Stimulated activated effector memory CD8-positive, alpha-beta T cell treated with anti-CD3 and anti-CD28 coated beads, Interleukin-12 subunit alpha, Interleukin-12 subunit beta, amount 100 ng/mL, for 72 hours (primary cell): ENCODE measurements at regions not wholly inside any gene's neighbourhood (a gene's known extent, or its start where the extent isn't known, plus 50 kb on each side); places are given as distances from the start of the nearest gene placed in this dataset.
"Not testable (repeated sequence)": the region's sequence is repeated elsewhere in the genome, so short reads cannot be mapped to it uniquely, and the experiment has no call there.

ENCODE experiments used
- ATAC-seq: fragments of 150-1000 bp; cut with Tn5 transposase; 2 replicates; pipeline ENCODE4 v1.10.0; 2021
- DNase-seq, 2 donors: peaks; one replicate each; pipeline ENCODE4 v3.0.0; 2021 to 2022; ENCODE audit warnings: low spot score in 2 of 2
- H3K27ac Mint-ChIP-seq: one replicate; pipeline ENCODE4 v1.8.0; 2022; ENCODE audit warnings: mild to moderate bottlenecking, mixed read lengths
- H3K36me3 Mint-ChIP-seq: one replicate; pipeline ENCODE4 v1.8.0; 2022; ENCODE audit warnings: mild to moderate bottlenecking, mixed read lengths
- H3K4me1 Mint-ChIP-seq: one replicate; pipeline ENCODE4 v1.8.0; 2022; ENCODE audit warnings: mixed read lengths
- H3K4me3 Mint-ChIP-seq: one replicate; pipeline ENCODE4 v1.8.0; 2022; ENCODE audit warnings: mild to moderate bottlenecking, mixed read lengths
- H3K9me3 Mint-ChIP-seq: one replicate; pipeline ENCODE4 v1.8.0; 2022; ENCODE audit warnings: mixed read lengths

- DNase-seq, ATAC-seq, H3K27ac Mint-ChIP-seq, H3K36me3 Mint-ChIP-seq, H3K4me1 Mint-ChIP-seq, H3K9me3 Mint-ChIP-seq, H3K4me3 Mint-ChIP-seq: not testable (repeated sequence)
These were observed 677.0 kb downstream of the MAFB start for GRCh38 chr20:40012026-40012425.

GRCh38 chr20:40010483-40010882 lies 678.6 kb downstream of the MAFB start:
- no peak for DNase-seq
- Mint-ChIP-seq H3K36me3 (no peaks in the 10 kb centered on the region), H3K9me3 (peaks cover 7% of the 10 kb centered on the region), H3K4me3 (no peak overlapping the region), H3K4me1 (no peaks in the 10 kb centered on the region), H3K27ac (no peak overlapping the region)
- ATAC-seq = no peak

DNA sequence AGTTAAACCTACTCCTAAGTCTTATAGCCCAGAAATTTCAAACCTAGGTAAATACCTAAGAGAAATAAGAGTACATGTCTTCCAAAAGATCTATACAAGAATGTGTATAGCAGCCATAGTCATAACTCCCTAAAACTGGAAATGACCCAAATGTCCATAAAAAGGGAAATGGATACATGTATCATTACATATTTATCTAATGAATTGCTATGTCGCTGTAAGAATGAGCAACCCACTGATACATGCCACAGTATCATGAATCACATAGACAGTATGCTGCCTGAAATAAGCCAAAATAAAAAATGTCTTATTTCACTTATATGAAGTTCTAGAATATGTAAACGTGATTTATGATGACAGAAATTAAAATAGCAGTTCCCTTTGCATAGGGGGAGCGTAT lies 679.5 kb downstream of the MAFB start:
- H3K27ac Mint-ChIP-seq = no peak overlapping the region
- no peaks in the 10 kb centered on the region for H3K36me3 Mint-ChIP-seq
- no peak overlapping the region for H3K4me3 Mint-ChIP-seq
- no peaks in the 10 kb centered on the region for H3K4me1 Mint-ChIP-seq
- peaks cover 7% of the 10 kb centered on the region for H3K9me3 Mint-ChIP-seq
- DNase-seq (no peak), ATAC-seq (no peak)

DNA sequence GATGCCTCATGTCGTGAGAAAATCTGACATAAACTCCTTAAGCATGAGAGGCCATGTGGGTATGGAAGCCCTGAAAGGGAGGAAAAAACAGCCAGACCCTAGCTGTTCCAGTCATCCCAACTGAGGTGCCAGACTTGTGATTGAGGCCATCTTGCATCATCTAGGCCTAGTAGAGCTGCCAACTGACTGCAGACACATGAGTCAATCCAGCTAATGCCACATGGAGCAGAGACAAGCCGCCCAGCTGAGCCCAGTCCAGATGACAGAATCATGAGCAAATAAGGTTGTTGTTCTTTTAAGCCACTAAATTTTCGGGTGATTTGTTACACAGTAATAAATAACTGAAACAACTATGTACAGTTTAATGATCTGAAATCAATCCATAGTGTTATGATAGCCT lies 680.9 kb downstream of the MAFB start:
- Mint-ChIP-seq H3K27ac (no peak overlapping the region), H3K4me1 (no peaks in the 10 kb centered on the region), H3K4me3 (no peak overlapping the region), H3K36me3 (no peaks in the 10 kb centered on the region), H3K9me3 (peaks cover 8% of the 10 kb centered on the region)
- ATAC-seq = no peak
- no peak for DNase-seq

- DNase-seq (no peak), ATAC-seq (no peak)
- Mint-ChIP-seq H3K4me1 (no peaks in the 10 kb centered on the region), H3K27ac (no peak overlapping the region), H3K4me3 (no peak overlapping the region), H3K9me3 (peaks cover 3% of the 10 kb centered on the region), H3K36me3 (no peaks in the 10 kb centered on the region)
These were observed 682.7 kb downstream of the MAFB start for GRCh38 chr20:40006168-40006860.

DNA sequence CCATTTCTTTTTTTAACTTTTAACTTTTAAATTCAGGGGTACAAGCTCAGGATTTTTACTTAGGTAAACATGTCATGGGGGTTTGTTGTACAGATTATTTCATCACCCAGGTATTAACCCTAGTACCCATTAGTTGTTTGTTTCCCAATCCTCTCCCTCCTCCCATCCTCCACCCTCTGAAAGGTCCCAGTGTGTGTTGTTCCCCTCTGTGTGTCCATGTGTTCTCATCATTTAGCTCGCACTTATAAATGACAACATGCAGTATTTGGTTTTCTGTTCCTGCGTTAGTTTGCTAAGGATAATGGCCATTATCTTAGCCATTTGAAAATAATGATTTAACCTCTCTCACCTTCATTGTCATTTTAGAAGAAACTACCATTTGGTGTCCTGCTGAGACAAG lies 684.9 kb downstream of the MAFB start:
- not testable (repeated sequence) for H3K9me3 Mint-ChIP-seq, H3K27ac Mint-ChIP-seq, DNase-seq, H3K4me1 Mint-ChIP-seq, H3K4me3 Mint-ChIP-seq, H3K36me3 Mint-ChIP-seq, ATAC-seq

DNA sequence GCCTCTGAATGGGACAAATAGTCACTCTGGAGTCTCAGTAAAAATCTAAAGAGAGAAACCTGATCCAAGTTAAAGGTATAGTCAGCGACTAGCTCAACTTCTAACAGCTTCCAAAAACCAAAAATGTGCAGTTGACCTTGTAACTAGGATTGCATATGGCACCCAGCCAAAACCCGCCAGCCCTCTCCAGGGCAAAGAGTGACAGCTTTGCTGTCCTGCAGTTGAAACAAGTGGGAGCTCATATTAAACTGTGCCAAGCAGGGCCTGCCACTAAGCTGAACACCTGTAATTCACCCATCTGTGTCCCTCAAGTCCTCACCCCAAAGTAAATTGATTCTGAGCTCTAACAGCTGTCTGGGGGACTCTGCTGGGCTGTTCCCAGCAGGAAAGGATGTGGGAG lies 695.3 kb downstream of the MAFB start:
- Mint-ChIP-seq H3K36me3 (no peaks in the 10 kb centered on the region), H3K9me3 (peaks cover 7% of the 10 kb centered on the region), H3K4me3 (no peak overlapping the region), H3K4me1 (no peaks in the 10 kb centered on the region), H3K27ac (no peak overlapping the region)
- ATAC-seq = no peak
- no peak for DNase-seq

GRCh38 chr20:39990692-39991091 lies 698.3 kb downstream of the MAFB start:
- ATAC-seq = no peak
- peaks cover 4% of the 10 kb centered on the region for H3K9me3 Mint-ChIP-seq
- H3K27ac Mint-ChIP-seq = no peak overlapping the region
- no peak for DNase-seq
- H3K4me3 Mint-ChIP-seq = no peak overlapping the region
- no peaks in the 10 kb centered on the region for H3K36me3 Mint-ChIP-seq
- H3K4me1 Mint-ChIP-seq = no peaks in the 10 kb centered on the region

DNA sequence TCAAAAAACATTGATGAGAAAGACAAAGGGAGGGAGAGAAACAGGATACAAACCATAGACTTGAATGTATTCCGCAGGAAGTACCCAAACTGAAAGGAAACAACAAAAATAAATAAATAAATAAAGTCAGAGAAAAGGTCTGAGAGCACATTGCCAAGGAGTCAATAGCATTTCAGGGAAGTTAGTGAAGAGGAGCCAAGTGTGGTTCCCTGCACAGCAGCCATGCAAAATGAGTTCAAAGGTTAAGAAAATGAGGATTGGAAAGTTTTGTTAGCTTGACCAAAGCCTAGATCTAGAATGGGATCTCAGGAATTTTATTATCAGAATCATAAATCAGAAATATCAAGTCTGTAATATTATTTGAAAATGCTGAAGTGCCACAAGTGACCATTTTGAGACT lies 700.0 kb downstream of the MAFB start:
- DNase-seq (no peak), ATAC-seq (no peak)
- H3K27ac Mint-ChIP-seq = no peak overlapping the region
- H3K9me3 Mint-ChIP-seq = peaks cover 4% of the 10 kb centered on the region
- H3K36me3 Mint-ChIP-seq = no peaks in the 10 kb centered on the region
- H3K4me1 Mint-ChIP-seq = no peaks in the 10 kb centered on the region
- no peak overlapping the region for H3K4me3 Mint-ChIP-seq

GRCh38 chr20:39986173-39986904 lies 702.7 kb downstream of the MAFB start:
- Mint-ChIP-seq H3K4me3 (no peak overlapping the region), H3K9me3 (peaks cover 4% of the 10 kb centered on the region), H3K4me1 (no peaks in the 10 kb centered on the region), H3K36me3 (no peaks in the 10 kb centered on the region), H3K27ac (no peak overlapping the region)
- no peak for DNase-seq
- ATAC-seq = no peak

DNA sequence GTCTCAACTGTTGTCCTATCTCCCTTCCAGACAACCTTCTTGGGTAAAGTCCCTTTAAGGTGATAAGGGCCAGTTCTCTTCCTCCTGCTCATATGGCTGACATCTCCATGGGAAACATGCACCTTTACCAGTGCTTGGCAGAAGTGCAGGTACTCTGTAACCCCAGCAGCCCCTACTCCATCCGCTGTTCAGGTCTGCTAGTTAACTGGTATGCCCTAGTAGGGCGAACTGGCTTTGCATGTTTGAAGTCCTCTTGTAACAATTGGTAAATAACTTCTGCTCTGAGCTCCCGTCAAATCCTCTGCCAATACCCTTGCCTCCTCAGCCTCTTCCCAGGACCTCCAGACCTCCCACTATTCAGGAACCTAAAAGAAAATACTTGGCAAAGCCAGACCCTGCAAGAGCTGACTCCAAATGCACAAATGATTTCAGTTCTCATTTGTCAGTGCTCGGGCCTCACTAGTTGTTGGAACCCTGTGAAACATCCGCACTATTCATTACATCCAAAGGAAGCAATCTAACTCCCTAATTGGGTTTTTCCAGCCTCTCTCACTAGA lies 703.7 kb downstream of the MAFB start:
- no peak for ATAC-seq

GRCh38 chr20:39983655-39984054 lies 705.4 kb downstream of the MAFB start:
- H3K4me3 Mint-ChIP-seq = no peak overlapping the region
- no peaks in the 10 kb centered on the region for H3K4me1 Mint-ChIP-seq
- DNase-seq (no peak), ATAC-seq (no peak)
- H3K9me3 Mint-ChIP-seq = no peaks in the 10 kb centered on the region
- H3K36me3 Mint-ChIP-seq = no peaks in the 10 kb centered on the region
- H3K27ac Mint-ChIP-seq = no peak overlapping the region

More for the DNA sequence above, 703.7 kb downstream of the MAFB start:
- no peaks in the 10 kb centered on the region for H3K36me3 Mint-ChIP-seq
- H3K27ac Mint-ChIP-seq = no peak overlapping the region
- H3K4me1 Mint-ChIP-seq = no peaks in the 10 kb centered on the region
- DNase-seq = no peak
- H3K4me3 Mint-ChIP-seq = no peak overlapping the region
- H3K9me3 Mint-ChIP-seq = peaks cover 4% of the 10 kb centered on the region

GRCh38 chr20:39983183-39983582 lies 705.9 kb downstream of the MAFB start:
- no peaks in the 10 kb centered on the region for H3K9me3 Mint-ChIP-seq
- DNase-seq (no peak), ATAC-seq (no peak)
- H3K36me3 Mint-ChIP-seq = no peaks in the 10 kb centered on the region
- H3K4me3 Mint-ChIP-seq = no peak overlapping the region
- no peak overlapping the region for H3K27ac Mint-ChIP-seq
- no peaks in the 10 kb centered on the region for H3K4me1 Mint-ChIP-seq

DNA sequence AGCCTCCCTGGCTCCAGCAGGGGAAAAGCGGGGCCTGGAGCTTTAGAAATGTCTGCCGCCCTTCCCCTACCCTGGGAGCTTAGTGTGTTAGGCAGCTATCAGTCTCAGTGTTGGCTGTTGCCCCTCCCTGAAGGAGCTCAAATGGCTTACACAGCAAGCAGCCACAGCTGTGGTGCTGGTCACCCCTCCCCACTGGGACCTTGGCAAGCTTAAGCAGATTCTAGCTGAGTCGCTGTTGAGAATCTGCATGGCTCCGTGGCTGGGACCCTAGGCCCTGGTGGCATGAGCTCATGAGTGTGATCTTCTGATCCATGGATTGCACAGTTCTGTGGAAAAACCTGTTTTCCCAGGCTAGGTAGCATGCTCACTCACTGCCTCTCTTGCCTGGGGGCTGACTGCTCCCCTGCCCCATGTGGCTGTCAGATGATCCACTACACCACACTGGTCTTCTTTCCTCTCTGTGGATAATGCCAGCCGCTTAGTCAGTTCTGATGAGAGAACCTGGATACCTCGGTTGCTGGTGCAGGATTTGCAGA lies 714.0 kb downstream of the MAFB start:
- Mint-ChIP-seq H3K9me3 (peaks cover 15% of the 10 kb centered on the region), H3K36me3 (no peaks in the 10 kb centered on the region)
- no peak for DNase-seq

DNA sequence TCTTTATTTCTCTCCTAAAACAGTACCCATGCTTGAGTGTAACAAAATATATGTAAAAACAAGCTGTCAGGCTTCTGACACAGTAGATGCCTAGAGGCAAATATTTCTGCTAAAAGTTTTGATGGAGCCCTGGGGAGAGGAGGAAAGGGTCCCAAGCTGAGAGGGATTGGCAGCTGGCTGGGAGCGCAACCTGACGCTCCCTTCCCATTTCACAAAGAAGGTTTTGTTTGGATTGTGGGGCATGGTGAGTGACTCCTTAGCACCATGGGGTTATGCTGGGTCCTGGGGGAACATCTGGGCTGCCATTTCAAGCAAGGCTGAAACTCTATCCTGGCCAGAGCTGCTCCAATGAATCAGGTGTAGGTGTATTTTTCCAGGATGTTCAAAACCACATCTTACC lies 720.5 kb downstream of the MAFB start:
- DNase-seq (no peak), ATAC-seq (no peak)
- Mint-ChIP-seq H3K9me3 (peaks cover 15% of the 10 kb centered on the region), H3K4me3 (no peak overlapping the region), H3K36me3 (no peaks in the 10 kb centered on the region), H3K4me1 (no peaks in the 10 kb centered on the region), H3K27ac (no peak overlapping the region)

More for the DNA sequence above, 714.0 kb downstream of the MAFB start:
- Mint-ChIP-seq H3K27ac (no peak overlapping the region), H3K4me1 (no peaks in the 10 kb centered on the region), H3K4me3 (no peak overlapping the region)
- ATAC-seq = no peak

- Mint-ChIP-seq H3K4me1 (no peaks in the 10 kb centered on the region), H3K4me3 (no peak overlapping the region), H3K9me3 (peaks cover 11% of the 10 kb centered on the region), H3K36me3 (no peaks in the 10 kb centered on the region), H3K27ac (no peak overlapping the region)
- DNase-seq (no peak), ATAC-seq (no peak)
These were observed 721.2 kb downstream of the MAFB start for GRCh38 chr20:39967806-39968205.
